DMS53 treated with DMSO at 0.1 percent for 48 hours (cell line): ENCODE measurements at regions not wholly inside any gene's neighbourhood (a gene's known extent, or its start where the extent isn't known, plus 50 kb on each side); places are given as distances from the start of the nearest gene placed in this dataset.

ENCODE experiments used
- DNase-seq: peaks from one replicate; lab custom pipeline; 2025; ENCODE audit not compliant: unreplicated experiment; lab: John Stamatoyannopoulos, UW

GRCh38 chrX:137401092-137401491 is 164.8 kb upstream of the ZIC3 start:
- DNase-seq, result no peak

- no peak for DNase-seq
Observed at GRCh38 chrX:137387646-137388045, 178.3 kb upstream of the ZIC3 start.

DNA sequence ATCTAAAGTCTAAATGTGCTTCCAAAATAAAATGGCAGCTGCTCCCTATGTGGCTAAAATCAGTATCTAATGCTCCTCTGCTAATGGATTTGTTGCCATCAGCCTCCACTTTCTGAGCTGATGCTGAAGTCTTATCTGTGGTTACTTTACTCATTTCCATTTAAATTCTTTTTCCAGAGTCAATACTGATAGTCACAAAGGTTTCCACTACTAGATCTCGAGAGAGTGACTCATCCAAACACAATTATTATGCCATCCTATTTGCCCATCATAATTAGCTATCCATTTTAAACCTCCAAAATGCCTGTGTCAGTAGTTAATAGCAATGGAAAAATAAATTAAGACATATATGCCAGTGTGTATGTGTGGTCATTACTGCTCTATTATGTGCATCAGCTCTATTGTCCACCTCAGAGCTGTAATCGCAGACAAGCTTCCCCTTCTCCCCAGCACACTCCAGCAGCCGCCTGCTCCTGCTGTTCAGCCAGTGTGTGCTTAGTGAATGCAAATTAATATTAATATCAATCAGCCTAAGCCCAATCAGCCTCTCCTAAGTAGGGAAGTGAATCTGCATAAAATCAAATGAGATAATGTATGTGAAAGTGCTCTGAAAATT is 199.8 kb upstream of the ZIC3 start:
- no peak for DNase-seq

DNA sequence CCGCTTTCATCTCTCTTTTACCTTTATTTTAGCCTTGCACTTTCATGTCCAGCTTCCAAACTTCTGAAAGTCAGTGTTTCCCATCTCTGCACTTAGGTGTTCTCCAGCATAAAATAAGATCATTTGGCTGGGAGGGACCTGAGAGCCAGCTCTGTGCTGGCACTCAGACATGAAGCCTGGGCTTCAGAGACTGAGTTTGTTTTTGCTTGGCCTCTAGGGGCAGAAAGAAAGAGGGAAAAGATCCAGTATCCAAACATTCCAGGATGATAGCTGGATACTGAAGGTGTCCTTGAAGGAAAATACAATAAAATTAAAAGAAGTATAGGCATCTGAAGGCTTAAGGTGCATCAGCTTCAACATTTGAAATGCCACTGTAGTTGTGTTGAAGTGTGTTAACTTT is 202.4 kb upstream of the ZIC3 start:
- DNase-seq, result no peak

- no peak for DNase-seq
Observed at GRCh38 chrX:137362583-137362982, 203.3 kb upstream of the ZIC3 start.

DNA sequence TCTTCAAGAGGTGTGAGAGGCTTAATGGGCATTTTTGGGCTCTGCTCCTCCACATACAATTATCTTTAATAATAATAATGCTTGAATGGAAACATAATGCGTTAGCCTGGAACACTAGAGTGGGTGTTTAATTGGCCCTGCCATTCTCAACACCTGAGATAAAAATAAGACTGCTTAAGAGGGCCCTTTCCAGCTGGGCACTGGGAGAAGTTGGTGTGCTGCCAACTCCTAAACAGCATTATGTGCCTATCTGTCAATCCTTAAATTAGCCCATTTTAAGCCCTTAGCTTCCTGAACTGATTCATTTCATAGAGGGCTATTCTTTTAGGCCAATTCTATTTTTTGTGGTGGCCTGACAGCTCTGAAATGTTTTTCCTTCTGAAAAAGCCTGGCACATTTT is 211.1 kb upstream of the ZIC3 start:
- no peak for DNase-seq

DNA sequence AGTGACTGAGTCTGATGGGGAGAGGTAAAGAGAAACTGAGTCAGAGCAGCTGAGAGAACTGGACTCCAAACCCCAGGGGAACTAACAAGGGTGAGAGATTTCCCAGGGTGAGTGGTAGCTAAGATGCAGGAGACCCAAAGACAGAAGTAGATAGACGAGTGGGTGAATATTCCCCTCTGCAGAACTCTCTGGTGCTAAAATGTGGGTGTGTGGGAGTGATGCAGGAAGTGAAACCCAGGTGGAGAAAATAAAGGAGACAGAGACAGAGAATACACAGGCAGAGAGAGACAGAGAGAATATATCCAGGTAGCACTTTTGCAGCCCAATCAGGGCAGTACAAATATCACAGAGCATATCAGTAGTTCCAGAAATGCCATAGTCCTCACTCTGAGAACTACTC is 212.5 kb upstream of the ZIC3 start:
- DNase-seq, result no peak

DNA sequence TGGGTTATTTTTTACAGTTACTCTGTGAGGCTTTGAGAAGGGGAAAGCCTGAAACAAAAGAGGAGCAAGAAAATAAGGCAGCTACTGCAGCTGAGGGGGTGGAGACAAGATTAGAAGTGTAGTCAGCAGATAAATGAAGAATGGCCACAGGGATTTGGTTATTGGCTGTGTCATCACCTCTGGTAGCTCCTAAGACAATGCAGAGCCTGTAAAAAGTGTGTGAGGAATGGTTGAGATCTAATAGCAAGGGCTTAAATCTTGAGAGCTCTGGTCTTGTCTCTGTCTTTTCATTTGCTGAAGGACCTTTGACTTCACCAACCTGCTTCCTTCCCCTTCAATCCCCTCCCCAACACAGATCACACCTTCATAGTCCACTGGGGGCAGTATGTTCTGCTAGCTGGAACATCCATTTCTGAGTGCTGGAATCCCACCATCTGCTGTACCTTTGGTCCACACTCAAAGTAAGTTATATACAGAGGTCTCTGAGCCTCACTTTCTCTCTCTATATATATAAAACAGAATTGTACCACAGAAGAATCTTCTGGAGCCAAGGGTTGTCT is 213.7 kb upstream of the ZIC3 start:
- no peak for DNase-seq

- DNase-seq, result no peak
Observed at GRCh38 chrX:137342969-137343368, 223.0 kb upstream of the ZIC3 start.

DNA sequence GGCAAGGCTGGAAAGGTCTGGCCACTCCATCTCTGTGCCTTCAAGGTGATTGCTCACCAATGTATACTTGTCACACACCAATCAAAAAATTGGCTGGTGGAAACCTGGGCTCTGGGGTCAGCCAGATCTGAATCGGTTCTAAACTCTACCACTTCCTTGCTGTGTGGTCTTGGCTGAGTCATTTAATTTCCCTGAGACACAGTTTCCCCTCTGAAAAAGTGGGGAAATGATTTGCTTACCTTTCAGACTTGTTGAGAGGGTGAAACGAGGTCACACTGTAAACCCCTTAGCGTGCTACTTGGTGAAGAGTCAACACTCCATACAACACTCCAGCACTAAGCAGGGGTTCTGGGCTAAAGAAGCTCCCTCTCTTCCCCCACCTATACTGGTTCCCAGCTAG is 252.3 kb upstream of the ZIC3 start:
- no peak for DNase-seq

- DNase-seq, result no peak
Observed at GRCh38 chrX:137305404-137305803, 260.5 kb upstream of the ZIC3 start.

DNA sequence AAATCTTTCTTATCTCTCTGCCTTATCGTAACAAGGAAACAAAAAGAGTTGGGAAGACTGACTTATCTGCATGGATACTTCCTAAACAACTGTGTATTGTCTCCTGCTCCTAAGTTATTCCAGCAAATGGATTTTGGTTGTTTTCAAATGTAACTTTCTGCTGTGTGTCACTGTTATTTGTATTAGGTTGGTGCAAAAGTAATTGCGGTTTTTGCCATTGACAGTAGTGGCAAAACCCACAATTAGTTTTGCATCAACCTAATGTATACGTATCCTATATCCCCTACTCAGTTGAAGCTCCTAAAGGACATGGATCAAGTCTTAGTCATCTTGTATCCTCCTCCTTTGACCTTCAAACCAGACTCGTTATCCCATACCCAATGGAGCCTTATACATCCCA is 263.4 kb upstream of the GPR101 start:
- no peak for DNase-seq

DNA sequence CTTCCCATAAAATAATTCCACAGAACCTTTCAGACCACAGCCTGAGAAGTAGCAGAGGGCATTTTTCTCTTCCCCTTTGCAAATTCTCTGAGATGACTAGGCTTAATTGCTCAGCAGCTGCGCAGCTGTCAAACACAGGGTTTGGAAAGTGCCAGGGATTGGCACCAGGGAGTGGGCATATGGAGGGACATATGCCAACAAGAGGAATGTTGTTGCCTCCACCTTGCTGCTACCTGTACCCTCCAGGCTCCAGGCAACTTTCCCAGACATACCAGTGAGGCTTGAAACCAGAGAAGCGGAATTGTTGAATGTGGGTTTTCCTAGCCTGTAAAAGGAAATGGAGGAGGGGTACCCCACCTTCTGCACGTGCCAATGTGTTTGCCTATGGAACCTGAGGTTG is 256.2 kb upstream of the GPR101 start:
- no peak for DNase-seq

- DNase-seq, result no peak
Observed at GRCh38 chrX:137287191-137287590, 253.4 kb upstream of the GPR101 start.

DNA sequence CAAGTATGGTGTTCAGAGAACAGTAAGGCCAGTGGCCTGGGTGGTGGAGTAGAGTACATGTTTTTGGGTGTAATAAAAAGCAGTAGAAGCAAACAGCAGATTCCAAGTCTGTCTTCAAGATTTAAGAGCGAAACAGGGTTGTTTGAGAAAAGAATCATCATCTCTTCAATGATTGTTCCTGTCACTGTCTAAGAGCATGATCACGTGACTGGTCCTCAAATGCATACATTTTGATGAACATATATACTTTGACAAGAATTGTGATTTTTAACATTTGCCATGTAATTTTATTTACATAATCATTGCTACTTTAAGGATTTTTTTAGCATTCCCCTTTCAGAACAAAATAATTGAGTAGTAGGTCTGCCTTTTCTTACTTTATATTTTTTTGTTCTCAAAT is 252.6 kb upstream of the GPR101 start:
- no peak for DNase-seq

DNA sequence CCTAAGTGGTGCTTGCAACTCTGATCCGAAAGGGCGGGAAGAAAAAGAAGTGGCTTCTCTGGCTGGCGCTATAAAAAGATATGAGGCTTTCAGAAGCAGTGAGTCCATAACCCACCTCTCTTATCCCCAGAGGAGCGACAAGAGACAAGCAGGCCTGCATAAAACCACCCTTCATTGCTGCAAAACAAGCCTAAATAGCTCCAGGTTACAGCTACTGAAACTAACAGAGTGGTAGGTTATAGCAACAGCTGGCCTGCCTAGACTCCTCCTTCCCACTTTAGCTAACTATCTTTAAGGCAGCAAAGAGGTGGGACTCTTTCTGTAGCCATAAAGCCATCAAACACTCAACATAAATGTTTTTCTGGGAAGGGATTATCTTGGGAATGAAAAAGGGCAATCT is 245.0 kb upstream of the GPR101 start:
- no peak for DNase-seq

DNA sequence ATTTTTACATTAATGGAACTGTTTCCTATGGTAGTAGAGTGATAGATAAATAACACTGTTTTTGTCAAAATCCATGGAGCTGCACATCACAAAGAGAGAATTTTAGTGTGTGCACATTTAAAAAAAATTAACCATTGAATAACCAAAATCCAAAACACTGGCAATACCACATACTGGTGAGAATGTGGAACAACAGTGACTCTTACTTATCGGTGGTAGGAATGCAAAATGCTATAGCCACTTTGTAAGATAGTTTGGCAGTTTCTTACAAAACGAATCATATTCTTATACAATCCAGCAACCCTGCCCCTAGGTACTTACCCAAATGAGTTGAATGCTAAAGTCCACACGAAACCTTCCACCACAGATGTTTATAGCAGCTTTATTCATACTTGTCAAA is 229.6 kb upstream of the GPR101 start:
- DNase-seq, result no peak

- DNase-seq, result no peak
Observed at GRCh38 chrX:137245183-137245582, 211.4 kb upstream of the GPR101 start.

DNA sequence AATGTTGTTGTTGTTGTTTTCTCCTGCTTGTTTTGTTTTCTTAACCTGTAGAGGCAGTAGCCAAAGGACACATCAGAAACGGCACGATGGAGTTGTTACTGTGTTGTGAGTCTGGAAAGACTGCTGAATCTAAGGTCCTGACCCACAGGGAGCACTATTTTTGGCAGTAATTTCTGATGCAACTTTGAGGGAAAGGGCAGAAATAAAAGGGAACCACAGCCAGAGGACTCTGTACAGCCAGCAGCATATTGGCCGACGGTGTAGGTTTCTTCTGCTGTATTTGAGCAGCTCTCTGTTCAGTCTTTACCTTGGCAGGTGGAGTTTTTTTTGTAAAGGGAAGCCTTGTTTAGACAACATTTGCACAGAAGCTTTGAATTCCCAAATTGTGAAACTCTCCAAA is 203.0 kb upstream of the GPR101 start:
- DNase-seq, result no peak

DNA sequence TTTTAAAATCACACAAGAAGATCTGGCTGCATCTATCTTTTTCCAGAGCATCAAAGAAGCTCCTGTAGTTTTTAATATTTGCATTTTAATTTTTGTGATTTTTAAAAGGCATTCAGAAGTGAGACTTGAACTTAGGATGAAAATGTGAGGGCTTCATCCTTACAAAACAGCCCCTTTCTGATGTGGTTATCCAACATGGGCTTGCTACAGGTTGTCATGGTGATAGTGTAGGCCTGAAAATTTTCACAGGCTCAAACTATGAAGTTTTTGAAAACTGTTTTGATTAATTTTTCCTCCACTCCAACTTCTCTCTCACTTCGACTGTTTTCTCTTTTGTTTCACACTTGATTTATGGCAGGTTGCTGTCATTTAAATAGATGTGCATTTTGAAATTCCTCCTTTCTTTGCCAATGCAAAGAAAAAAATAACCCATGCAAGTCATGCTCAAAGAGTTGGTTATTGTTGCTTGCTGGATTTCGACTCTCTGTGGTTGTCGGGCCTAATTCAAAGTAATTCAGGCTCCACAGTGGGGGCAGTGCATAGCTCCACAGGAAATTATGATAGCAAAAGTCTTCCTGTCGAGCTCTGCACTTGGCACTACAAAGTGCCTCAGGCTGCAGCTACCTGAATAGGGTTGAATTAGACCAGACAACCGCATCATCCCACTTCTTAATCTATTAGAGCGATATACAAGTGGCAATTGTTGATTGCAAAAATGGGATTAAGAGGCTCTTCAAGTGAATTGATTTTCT is 201.0 kb upstream of the GPR101 start:
- no peak for DNase-seq

GRCh38 chrX:137233478-137233877 is 199.7 kb upstream of the GPR101 start:
- no peak for DNase-seq

DNA sequence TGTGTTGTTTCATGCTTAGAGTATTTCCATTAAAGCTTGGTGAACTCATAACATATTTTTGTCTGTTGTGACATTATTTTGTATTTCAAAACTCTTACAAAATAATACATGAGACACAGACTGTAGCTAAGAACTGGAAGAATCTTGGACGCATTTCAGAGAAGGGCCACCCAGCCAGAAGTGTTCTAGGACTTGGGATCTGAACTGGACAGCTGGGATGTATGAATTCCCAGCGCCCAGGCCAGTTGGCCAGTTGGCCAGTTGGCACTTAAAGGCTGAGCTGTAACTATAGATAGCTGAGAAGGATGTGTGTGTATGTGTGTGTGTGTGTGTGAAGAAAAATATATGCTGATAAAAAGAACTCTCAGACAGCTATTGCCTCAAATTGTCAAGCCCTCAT is 193.4 kb upstream of the GPR101 start:
- no peak for DNase-seq

DNA sequence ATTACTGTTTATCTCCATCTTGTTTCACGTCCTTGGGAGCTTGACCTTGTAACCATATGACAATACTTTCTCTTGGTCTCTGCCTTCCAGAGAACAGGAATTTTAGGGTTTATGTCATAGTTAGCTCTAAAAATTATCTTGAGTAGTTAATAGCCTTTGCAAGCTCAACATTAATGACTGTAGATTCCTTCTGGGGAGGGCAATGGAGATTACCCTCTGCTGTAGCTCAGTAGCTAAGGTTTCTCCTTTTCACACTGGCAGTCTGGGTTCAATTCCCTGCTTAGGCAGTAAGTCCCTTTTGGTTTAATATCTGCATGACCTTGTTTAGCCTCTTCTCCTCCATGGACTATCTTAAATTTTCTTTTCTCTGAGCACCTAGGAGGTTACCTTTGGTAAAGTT is 181.7 kb upstream of the GPR101 start:
- no peak for DNase-seq
